H1 (cell line): ENCODE measurements at regions not wholly inside any gene's neighbourhood (a gene's known extent, or its start where the extent isn't known, plus 50 kb on each side); places are given as distances from the start of the nearest gene placed in this dataset.

Experiments used
- CTCF ChIA-PET: fragments of 300-600 bp; sonication (Branson Sonifier 250); formaldehyde crosslinking; loops from one replicate; lab custom pipeline; 2021; ENCODE audit not compliant: partially characterized antibody; lab: Charles Lee
- POLR2A ChIA-PET: fragments of 300-600 bp; sonication (Branson Sonifier 250); formaldehyde crosslinking; loops from one replicate; lab custom pipeline; 2021; ENCODE audit warnings: inconsistent platforms; ENCODE audit not compliant: partially characterized antibody; lab: Charles Lee
- DNase-seq, 2 experiments: peaks; one replicate each; pipeline versions ENCODE4 v3.0.0 to v3.0.0-alpha.2; 2010 to 2022; ENCODE audit warnings: low spot score in 2 of 2, low read depth in 1 of 2, mixed read lengths in 1 of 2
- FAIRE-seq: peaks from 2 replicates; lab custom pipeline; 2011; peaks lifted over from hg19 to GRCh38; lab: Jason Lieb, UNC
- H2AFZ ChIP-seq: 2 replicates; pipeline ENCODE4 v1.8.1; 2012; ENCODE audit warnings: low read length, inconsistent platforms
- H2AK5ac ChIP-seq: 2 replicates; pipeline ENCODE4 v1.6.1; 2013; ENCODE audit warnings: low read depth, low read length
- H2BK120ac ChIP-seq: replicated peaks from 2 replicates; pipeline ENCODE3; 2013; ENCODE audit warnings: low read depth, low read length, inconsistent platforms
- H2BK12ac ChIP-seq: 2 replicates; pipeline ENCODE4 v1.6.1; 2013; ENCODE audit warnings: low read depth, low read length
- H2BK15ac ChIP-seq: 2 replicates; pipeline ENCODE4 v1.6.1; 2013; ENCODE audit warnings: low read length
- H2BK20ac ChIP-seq: 2 replicates; pipeline ENCODE4 v1.6.1; 2013; ENCODE audit warnings: low read length
- H2BK5ac ChIP-seq: 2 replicates; pipeline ENCODE4 v1.6.1; 2013; ENCODE audit warnings: low read depth, low read length
- H3K14ac ChIP-seq: 2 replicates; pipeline ENCODE4 v1.6.1; 2013; ENCODE audit warnings: inconsistent platforms; ENCODE audit not compliant: insufficient read length
- H3K18ac ChIP-seq: 2 replicates; pipeline ENCODE4 v1.6.1; 2013; ENCODE audit warnings: low read length; ENCODE audit errors: extremely low read depth
- H3K23ac ChIP-seq: 2 replicates; pipeline ENCODE4 v1.6.1; 2013; ENCODE audit warnings: inconsistent platforms; ENCODE audit not compliant: insufficient read length
- H3K23me2 ChIP-seq: 2 replicates; pipeline ENCODE4 v1.6.1; 2013; ENCODE audit warnings: low read depth, low read length
- H3K27ac ChIP-seq: 2 replicates; pipeline ENCODE4 v1.6.1; 2011; ENCODE audit warnings: low read depth, low read length, inconsistent platforms
- H3K27me3 ChIP-seq, 4 experiments: replicated peaks in 1 of 4; 1 replicate in 1 of 4; 2 replicates in 3 of 4; pipeline versions ENCODE4 v1.6.1 to v1.8.1; 2011 to 2013; ENCODE audit warnings: low read length in 3 of 4, mild to moderate bottlenecking in 3 of 4, inconsistent platforms in 2 of 4, mixed read lengths in 2 of 4, moderate library complexity in 1 of 4; ENCODE audit not compliant: control insufficient read depth in 3 of 4, insufficient read depth in 3 of 4; ENCODE audit errors: extremely low read depth in 1 of 4
- H3K36me3 ChIP-seq, 4 experiments: 2 replicates each; pipeline versions ENCODE4 v1.6.1 to v1.8.1; 2011 to 2013; ENCODE audit warnings: mild to moderate bottlenecking in 4 of 4, low read length in 3 of 4, moderate library complexity in 2 of 4, control low read depth in 1 of 4, inconsistent platforms in 1 of 4; ENCODE audit not compliant: insufficient read depth in 4 of 4, control insufficient read depth in 2 of 4
- H3K4ac ChIP-seq: replicated peaks from 2 replicates; pipeline ENCODE3; 2013; ENCODE audit warnings: low read length, low read depth, mixed read lengths, inconsistent platforms; ENCODE audit not compliant: insufficient read length
- H3K4me1 ChIP-seq, 4 experiments: replicated peaks in 1 of 4; 1 replicate in 1 of 4; 2 replicates in 3 of 4; pipeline versions ENCODE4 v1.6.1 to v1.8.1; 2011 to 2013; ENCODE audit warnings: low read length in 3 of 4, inconsistent platforms in 2 of 4, mixed read lengths in 1 of 4; ENCODE audit not compliant: insufficient read depth in 4 of 4, control insufficient read depth in 3 of 4
- H3K4me2 ChIP-seq, 2 experiments: 2 replicates each; pipeline versions ENCODE4 v1.6.1 to v1.8.1; 2011 to 2013; ENCODE audit warnings: low read depth in 2 of 2, low read length in 2 of 2, control low read depth in 1 of 2, inconsistent platforms in 1 of 2, mild to moderate bottlenecking in 1 of 2; ENCODE audit not compliant: insufficient read depth in 1 of 2
- H3K4me3 ChIP-seq, 4 experiments: fragments of 200-600, 300-600 bp in 1 of 4; sonication (generic), shearing (Covaris generic), sonication (Bioruptor Twin) in 1 of 4; 2 replicates each; pipeline versions ENCODE4 v1.5.1 to v1.8.1; 2011 to 2016; ENCODE audit warnings: low read length in 4 of 4, low read depth in 3 of 4, control low read depth in 2 of 4, inconsistent platforms in 2 of 4, mild to moderate bottlenecking in 2 of 4, mixed read lengths in 1 of 4, moderate library complexity in 1 of 4; ENCODE audit not compliant: insufficient read depth in 2 of 4; ENCODE audit errors: extremely low read depth in 1 of 4
- H3K56ac ChIP-seq: replicated peaks from 2 replicates; pipeline ENCODE3; 2013; ENCODE audit warnings: low read depth, mild to moderate bottlenecking, mixed read lengths, low read length, inconsistent platforms; ENCODE audit not compliant: insufficient read length
- H3K79me1 ChIP-seq: 2 replicates; pipeline ENCODE4 v1.6.1; 2013; ENCODE audit warnings: low read depth, low read length, control low read depth
- H3K79me2 ChIP-seq, 2 experiments: 2 replicates each; pipeline versions ENCODE4 v1.6.1 to v1.8.1; 2012 to 2013; ENCODE audit warnings: low read length in 2 of 2, mild to moderate bottlenecking in 2 of 2, inconsistent platforms in 1 of 2; ENCODE audit not compliant: insufficient read depth in 2 of 2, control insufficient read depth in 1 of 2
- H3K9ac ChIP-seq, 4 experiments: replicated peaks in 1 of 4; 1 replicate in 1 of 4; 2 replicates in 3 of 4; pipeline versions ENCODE4 v1.6.1 to v1.8.1; 2011 to 2013; ENCODE audit warnings: low read depth in 3 of 4, low read length in 3 of 4, control low read depth in 2 of 4, mild to moderate bottlenecking in 2 of 4, moderate library complexity in 2 of 4, inconsistent platforms in 1 of 4; ENCODE audit errors: extremely low read depth in 1 of 4
- H3K9me3 ChIP-seq, 2 experiments: 2 replicates each; pipeline versions ENCODE4 v1.6.1 to v1.8.1; 2012 to 2013; ENCODE audit warnings: mild to moderate bottlenecking in 2 of 2, moderate library complexity in 2 of 2, control low read depth in 1 of 2, inconsistent platforms in 1 of 2, low read depth in 1 of 2, low read length in 1 of 2, mixed read lengths in 1 of 2; ENCODE audit not compliant: insufficient read depth in 2 of 2
- H4K20me1 ChIP-seq, 2 experiments: replicated peaks in 1 of 2; 2 replicates each; pipeline versions ENCODE3 to v1.8.1; 2011 to 2013; ENCODE audit warnings: inconsistent platforms in 2 of 2, low read length in 2 of 2, mild to moderate bottlenecking in 1 of 2; ENCODE audit not compliant: insufficient read depth in 2 of 2, control insufficient read depth in 1 of 2
- H4K5ac ChIP-seq: 2 replicates; pipeline ENCODE4 v1.6.1; 2013; ENCODE audit warnings: low read length, low read depth, mixed read lengths, inconsistent platforms; ENCODE audit not compliant: insufficient read length
- H4K8ac ChIP-seq: 2 replicates; pipeline ENCODE4 v1.8.0; 2013; ENCODE audit warnings: mild to moderate bottlenecking, moderate library complexity, low read length, inconsistent platforms; ENCODE audit not compliant: insufficient read depth; ENCODE audit errors: extremely low read depth
- H4K91ac ChIP-seq: replicated peaks from 2 replicates; pipeline ENCODE3; 2013; ENCODE audit warnings: low read length, mixed read lengths, inconsistent platforms; ENCODE audit not compliant: insufficient read length
- ATF2 ChIP-seq: IDR thresholded peaks from 2 replicates; pipeline ENCODE4 v1.6.1; 2012; ENCODE audit warnings: low read length, inconsistent platforms
- BCL11A ChIP-seq, 2 experiments: IDR thresholded peaks; one replicate each; pipeline ENCODE4 v1.6.1; 2011; ENCODE audit warnings: low read depth in 2 of 2, low read length in 2 of 2, mild to moderate bottlenecking in 2 of 2
- CEBPB ChIP-seq: IDR thresholded peaks from 2 replicates; pipeline ENCODE4 v1.6.1; 2012; ENCODE audit warnings: low read depth, low read length
- CREB1 ChIP-seq: IDR thresholded peaks from 2 replicates; pipeline ENCODE4 v1.6.1; 2012; ENCODE audit warnings: inconsistent platforms
- CTCF ChIP-seq, 3 experiments: IDR thresholded peaks; 1 replicate in 2 of 3; 2 replicates in 1 of 3; pipeline versions ENCODE4 v1.5.1 to v1.6.1; 2011; ENCODE audit warnings: low read length in 3 of 3, mild to moderate bottlenecking in 3 of 3, inconsistent platforms in 2 of 3, low read depth in 1 of 3, moderate library complexity in 1 of 3; ENCODE audit not compliant: insufficient read depth in 1 of 3; ENCODE audit errors: control extremely low read depth in 1 of 3
- EGR1 ChIP-seq: IDR thresholded peaks from 2 replicates; pipeline ENCODE4 v1.6.1; 2011; ENCODE audit warnings: low read depth, low read length, borderline replicate concordance
- JUND ChIP-seq: IDR thresholded peaks from 2 replicates; pipeline ENCODE4 v1.6.1; 2011; ENCODE audit warnings: mild to moderate bottlenecking, improper control_type of control experiment, low read length
- POU5F1 ChIP-seq: IDR thresholded peaks from 2 replicates; pipeline ENCODE4 v1.6.1; 2011; ENCODE audit warnings: low read depth, mild to moderate bottlenecking, low read length, moderate library complexity
- RFX5 ChIP-seq: IDR thresholded peaks from 2 replicates; pipeline ENCODE4 v1.6.1; 2011; ENCODE audit warnings: low read depth, low read length, improper control_type of control experiment, borderline replicate concordance
- SUZ12 ChIP-seq: fragments of 200-600 bp; sonication (generic); IDR thresholded peaks from 2 replicates; pipeline ENCODE4 v1.6.1; 2012; ENCODE audit warnings: mild to moderate bottlenecking, inconsistent platforms, low read length, moderate library complexity, mixed read lengths
- TEAD4 ChIP-seq: IDR thresholded peaks from 2 replicates; pipeline ENCODE4 v1.6.1; 2012; ENCODE audit warnings: low read depth, low read length, inconsistent platforms, mixed read lengths
- ZNF274 ChIP-seq: IDR thresholded peaks from 2 replicates; pipeline ENCODE4 v1.7.0; 2012; ENCODE audit warnings: low read length, borderline replicate concordance; ENCODE audit errors: extremely low read depth
- WGBS, 2 experiments: shearing (Covaris generic) in 1 of 2; methylation state at CpG; one replicate each; pipeline versions ENCODE4 v1.1.6 to v1.1.7; 2013 to 2015; ENCODE audit warnings: low lambda C conversion rate in 2 of 2, mixed read lengths in 2 of 2, inconsistent platforms in 1 of 2, low coverage in 1 of 2, missing lambda C conversion rate in 1 of 2; ENCODE audit not compliant: insufficient replicate concordance in 2 of 2, insufficient coverage in 1 of 2, insufficient read length in 1 of 2; ENCODE audit errors: extremely low coverage in 1 of 2, missing lambda C conversion rate in 1 of 2; 5-methylcytosine and 5-hydroxymethylcytosine counted together

DNA sequence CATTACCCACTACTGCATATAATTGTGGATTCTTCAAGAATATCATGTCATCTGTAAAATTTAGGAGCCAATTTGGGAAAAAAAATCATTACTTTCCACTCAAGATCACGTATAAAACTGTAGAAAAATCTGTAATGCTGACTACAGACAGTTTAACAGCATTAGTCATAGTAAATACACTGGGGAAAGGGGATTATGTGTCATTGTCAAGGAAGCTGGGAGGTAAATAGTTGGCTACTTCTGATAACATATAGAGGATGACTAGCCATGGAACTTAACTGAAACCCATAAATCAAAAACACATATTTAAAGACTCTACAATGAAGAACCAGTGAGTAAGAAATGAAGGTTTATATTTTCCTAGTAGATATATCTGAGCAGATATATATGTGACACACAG, 1666.4 kb upstream of the IGFBP7 start:
- H4K8ac ChIP-seq: no peak overlapping the region
- no peak overlapping the region for H3K4me3 ChIP-seq
- H3K4ac ChIP-seq: no peak overlapping the region
- no peak overlapping the region for H3K56ac ChIP-seq
- H4K20me1 ChIP-seq: no peaks in the 10 kb centered on the region
- no peak overlapping the region for H3K23ac ChIP-seq
- WGBS, 2 experiments: 100% methylated on average over 1 of the region's 1 CpG; no CpG with 5 or more reads in 1 of the 2 experiments
- H2BK20ac ChIP-seq: no peak overlapping the region
- no peaks in the 10 kb centered on the region for H3K36me3 ChIP-seq
- no peak overlapping the region for H2BK15ac ChIP-seq
- H3K18ac ChIP-seq: no peak overlapping the region
- H2BK5ac ChIP-seq: no peak overlapping the region
- no peaks in the 10 kb centered on the region for H3K79me1 ChIP-seq
- no peak overlapping the region for H2BK12ac ChIP-seq
- no peak for DNase-seq
- H3K14ac ChIP-seq: no peak overlapping the region
- H2AK5ac ChIP-seq: no peak overlapping the region
- H2BK120ac ChIP-seq: no peak overlapping the region
- no peak overlapping the region for H4K5ac ChIP-seq
- no peak overlapping the region for H3K9ac ChIP-seq
- H3K79me2 ChIP-seq: no peaks in the 10 kb centered on the region
- FAIRE-seq: no peak
- no peak overlapping the region for H2AFZ ChIP-seq
- no peaks in the 10 kb centered on the region for H3K4me1 ChIP-seq
- CTCF ChIA-PET: no interaction called here
- no peak overlapping the region for H4K91ac ChIP-seq
- no peaks in the 10 kb centered on the region for H3K23me2 ChIP-seq
- no peaks in the 10 kb centered on the region for H3K27me3 ChIP-seq
- no peak overlapping the region for H3K4me2 ChIP-seq
- POLR2A ChIA-PET: no interaction called here
- H3K9me3 ChIP-seq: no peaks in the 10 kb centered on the region
- no peak overlapping the region for H3K27ac ChIP-seq
- TF ChIP-seq CREB1 (no peak), ZNF274 (no peak), TEAD4 (no peak), CTCF (IDR thresholded peaks at IDR 0.05; ENCODE audit: control extremely low read depth in 1 of 3, insufficient read depth in 1 of 3, low read depth in 1 of 3, low read length in 3 of 3) (no peak), EGR1 (no peak), SUZ12 (no peak), POU5F1 (no peak), ATF2 (no peak), CEBPB (no peak), RFX5 (no peak), JUND (no peak), BCL11A (IDR thresholded peaks at IDR 0.05; ENCODE audit: low read depth in 2 of 2, low read length in 2 of 2) (no peak)
